HG03439 (cell line): ENCODE measurements at regions not wholly inside any gene's neighbourhood (a gene's known extent, or its start where the extent isn't known, plus 50 kb on each side); places are given as distances from the start of the nearest gene placed in this dataset.

Experiments
- ATAC-seq: cut with Tn5 transposase; IDR thresholded peaks from one replicate; pipeline ENCODE4 v1.9.1; 2021; ENCODE audit warnings: mild to moderate bottlenecking, moderate library complexity; ENCODE audit not compliant: unreplicated experiment

DNA sequence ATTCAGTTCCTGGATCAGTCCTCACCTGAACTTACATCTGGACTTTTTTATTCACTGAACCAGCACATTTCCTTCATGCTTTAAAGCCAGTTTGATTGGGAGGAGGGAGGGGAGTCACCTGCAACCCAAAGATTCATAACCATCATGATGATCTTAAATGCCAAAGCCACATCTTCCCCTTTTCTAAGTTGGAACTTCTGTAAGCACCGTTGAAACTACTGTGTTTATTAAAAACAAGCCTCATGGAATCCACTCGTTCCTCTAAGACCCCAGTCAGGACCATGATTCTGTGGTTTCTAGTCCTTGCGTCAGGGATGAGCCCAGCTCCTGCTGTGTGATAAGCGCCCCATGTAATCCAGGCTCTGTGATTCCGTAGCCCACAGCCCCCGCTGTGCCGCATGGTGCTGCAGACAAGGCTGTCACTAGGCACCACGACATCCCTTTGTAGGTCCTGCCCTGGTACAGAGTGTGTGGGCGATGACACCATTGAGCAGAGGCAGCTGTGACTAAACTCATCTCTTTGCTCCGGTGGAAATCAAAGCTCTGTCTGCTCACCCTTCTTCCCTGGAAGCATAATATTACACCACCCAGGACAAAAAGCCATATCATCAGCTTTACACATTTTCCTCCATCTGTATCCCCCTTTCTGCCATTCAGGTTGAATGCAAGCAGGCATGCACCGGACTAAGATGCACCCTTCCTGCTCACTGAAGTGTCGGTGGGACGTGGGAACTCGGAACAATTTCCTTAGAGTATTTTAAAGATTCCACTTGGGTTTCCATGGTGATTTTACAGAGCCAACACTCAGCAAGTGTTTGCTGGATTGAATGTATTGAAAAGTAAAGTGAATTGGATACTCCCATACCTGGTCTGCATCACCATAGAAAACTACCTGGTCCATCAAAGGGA lies 132.0 kb upstream of the FSTL4 start:
- no peak for ATAC-seq

DNA sequence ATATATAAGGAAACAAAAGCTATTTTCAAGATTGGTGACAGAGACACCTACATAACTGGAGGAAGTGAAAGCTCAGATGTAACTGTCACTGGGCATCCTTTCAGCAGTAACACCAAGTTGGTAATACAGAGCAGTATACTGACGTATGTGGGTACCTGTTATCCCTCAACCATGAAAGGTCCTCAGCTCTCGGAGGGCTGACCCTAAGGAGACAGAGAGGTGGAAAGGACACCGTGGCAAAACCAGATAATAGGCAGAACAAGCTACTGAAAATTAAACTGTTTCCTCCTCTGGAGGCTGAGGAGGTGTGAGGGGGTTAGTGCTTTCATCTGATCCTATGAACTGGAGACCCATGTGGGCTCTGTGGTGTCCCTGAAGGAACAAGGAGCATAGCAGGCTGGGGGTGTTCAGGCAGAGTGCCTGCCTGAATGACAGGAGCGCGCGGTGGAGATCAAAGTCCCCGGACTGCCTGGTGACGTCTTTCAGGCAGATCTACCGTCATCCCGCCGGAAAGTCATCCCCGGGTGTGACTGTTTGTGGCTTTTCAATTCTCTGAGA lies 130.2 kb upstream of the FSTL4 start:
- no peak for ATAC-seq

DNA sequence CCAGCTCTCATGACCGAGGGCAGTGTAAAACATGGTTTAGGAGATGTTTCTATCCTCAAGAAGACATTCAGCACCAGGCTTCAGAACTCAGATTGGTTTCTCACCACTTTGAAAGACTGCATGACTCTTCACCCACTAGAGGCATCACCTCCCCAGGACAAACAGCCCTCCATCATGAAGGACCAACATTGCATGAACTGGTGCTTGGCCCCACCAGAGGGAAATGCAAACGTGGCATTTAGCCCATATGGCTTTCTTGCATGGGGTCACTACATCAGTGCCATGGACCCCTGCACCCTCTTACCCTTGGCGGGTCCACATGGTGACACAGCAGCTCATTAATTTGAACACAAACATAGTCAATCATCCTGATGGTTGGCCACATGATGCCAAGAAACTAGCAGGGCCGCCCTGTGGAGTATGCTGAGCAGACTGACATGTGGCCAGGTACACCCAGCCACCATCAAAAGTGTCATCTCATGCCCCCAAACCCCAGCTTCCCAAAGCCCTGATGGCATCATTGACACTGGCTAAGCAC lies 129.5 kb upstream of the FSTL4 start:
- no peak for ATAC-seq

- no peak for ATAC-seq
Measured at GRCh38 chr5:133741396-133741795, 129.1 kb upstream of the FSTL4 start.

GRCh38 chr5:133739181-133739780 lies 126.9 kb upstream of the FSTL4 start:
- no peak for ATAC-seq

- ATAC-seq = no peak
Measured at GRCh38 chr5:133738271-133738670, 125.9 kb upstream of the FSTL4 start.

DNA sequence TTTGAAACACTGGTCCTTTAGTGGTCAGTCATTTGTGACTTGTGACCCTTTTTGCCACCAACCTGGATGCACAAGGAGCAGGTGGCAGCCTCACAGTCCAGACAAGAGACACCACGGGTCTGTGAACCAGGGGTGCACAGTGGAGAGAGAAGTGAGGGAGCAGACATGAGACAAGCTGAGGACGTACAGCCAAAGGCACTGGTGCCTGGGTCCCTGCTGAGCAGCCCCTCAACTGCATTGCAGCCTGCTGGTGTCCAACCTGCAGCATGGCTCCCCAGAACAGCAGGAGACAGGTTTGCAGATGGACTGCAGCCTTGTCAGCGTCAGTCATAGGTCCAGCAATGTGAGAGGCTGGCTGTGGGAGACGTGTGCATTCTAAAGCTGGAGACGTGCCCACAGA lies 124.2 kb upstream of the FSTL4 start:
- no peak for ATAC-seq

DNA sequence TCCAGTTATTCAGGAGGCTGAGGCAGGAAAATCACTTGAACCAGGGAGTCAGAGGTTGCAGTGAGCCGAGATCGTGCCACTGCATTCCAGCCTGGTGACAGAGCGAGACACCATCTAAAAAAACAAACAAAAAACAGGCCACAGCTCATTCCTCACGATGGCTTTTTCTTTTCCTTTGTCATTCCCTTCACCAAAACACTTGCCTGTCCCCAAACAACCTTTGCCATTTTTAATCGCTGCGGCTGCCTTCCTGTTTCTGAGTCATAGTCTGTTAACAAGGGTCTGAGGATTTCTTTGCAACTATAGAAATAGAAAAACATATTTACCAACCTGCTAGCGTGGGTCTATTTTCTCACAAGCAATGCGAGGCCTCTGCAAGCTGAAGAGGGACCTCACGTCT lies 123.0 kb upstream of the FSTL4 start:
- ATAC-seq = no peak

- no peak for ATAC-seq
Measured at GRCh38 chr5:133734916-133735315, 122.6 kb upstream of the FSTL4 start.

DNA sequence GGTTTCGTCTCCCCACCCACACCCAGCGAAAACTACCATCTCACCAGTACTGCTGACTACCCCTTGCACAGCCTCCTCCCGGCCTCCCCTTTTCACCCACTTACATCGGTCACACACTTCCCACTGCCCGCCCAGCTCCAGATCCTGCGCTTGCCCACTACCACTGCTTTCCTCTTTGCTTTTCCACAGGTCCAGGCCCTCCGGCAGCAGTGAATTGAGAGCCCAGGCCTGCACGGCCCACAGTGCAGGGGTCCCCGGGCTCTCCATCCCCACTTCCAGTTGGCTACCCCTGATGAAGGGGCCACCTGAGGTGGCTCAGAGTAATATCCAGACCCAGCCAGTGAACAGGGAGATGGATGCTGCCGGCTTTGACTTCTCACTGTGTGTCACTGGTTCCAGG lies 120.2 kb upstream of the FSTL4 start:
- ATAC-seq = no peak

DNA sequence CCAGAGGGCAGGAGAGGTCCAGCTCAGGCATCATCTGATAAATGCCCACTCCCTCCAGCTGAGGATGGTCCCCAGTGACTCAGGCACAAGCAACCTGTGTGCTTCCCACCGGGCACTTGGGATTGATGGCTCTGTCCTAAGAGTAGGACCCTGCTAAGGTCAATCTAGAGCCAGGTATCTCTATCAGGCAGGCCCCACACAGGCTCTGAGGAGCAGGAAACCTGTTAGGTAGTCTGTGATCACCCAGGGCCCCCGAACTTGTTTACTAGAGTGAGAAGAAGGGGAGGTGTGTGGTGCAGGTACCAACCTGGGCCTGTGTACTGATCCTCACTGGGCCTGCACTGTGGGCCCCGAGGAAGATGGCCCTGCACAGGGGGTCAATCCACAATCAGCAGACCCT lies 119.6 kb upstream of the FSTL4 start:
- no peak for ATAC-seq

GRCh38 chr5:133730866-133731265 lies 118.5 kb upstream of the FSTL4 start:
- ATAC-seq = no peak

DNA sequence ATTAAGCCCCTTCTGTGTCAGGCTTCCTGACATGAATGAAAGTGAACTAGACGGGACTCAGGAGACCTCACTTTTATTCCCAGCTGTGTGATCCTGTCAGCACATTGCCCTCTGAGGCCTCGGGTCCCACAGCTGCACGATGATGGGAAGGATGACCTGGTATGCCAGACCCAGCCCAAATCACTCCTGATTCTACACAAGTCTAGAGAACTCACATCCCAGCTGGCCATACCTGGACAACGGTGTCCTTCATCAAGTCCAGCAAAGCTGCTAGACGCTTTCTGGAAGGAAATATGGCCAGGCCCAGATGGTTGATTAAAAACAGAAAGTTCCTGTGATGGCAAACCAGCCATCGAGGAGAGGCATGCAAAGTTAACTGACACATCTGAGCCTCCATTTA lies 118.0 kb upstream of the FSTL4 start:
- no peak for ATAC-seq

DNA sequence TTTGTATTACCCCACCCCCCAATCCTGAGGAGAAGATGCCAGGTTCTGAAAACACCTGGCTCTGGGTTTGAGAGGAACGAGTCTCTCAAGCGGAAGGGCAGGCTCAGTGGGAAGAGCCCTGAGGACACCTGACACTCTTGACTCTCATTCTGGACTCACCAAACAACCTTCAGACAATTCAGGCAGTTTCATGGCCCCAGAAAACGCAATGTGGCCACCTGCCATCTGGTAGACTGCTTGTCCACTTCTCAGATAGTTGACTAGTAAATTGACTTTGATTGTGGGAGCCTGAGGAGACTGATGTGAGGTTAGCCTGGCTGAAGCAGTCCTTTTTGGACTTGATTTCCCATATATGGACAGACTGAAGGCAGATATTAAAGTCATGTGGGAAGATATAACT lies 117.5 kb upstream of the FSTL4 start:
- ATAC-seq = no peak

- ATAC-seq = no peak
Measured at GRCh38 chr5:133728475-133728874, 116.1 kb upstream of the FSTL4 start.

- ATAC-seq = no peak
Measured at GRCh38 chr5:133727636-133728035, 115.3 kb upstream of the FSTL4 start.

GRCh38 chr5:133723651-133724366 lies 111.5 kb upstream of the FSTL4 start:
- ATAC-seq = no peak

- no peak for ATAC-seq
Measured at GRCh38 chr5:133723126-133723525, 110.8 kb upstream of the FSTL4 start.

- no peak for ATAC-seq
Measured at GRCh38 chr5:133721365-133721764, 109.0 kb upstream of the FSTL4 start.

DNA sequence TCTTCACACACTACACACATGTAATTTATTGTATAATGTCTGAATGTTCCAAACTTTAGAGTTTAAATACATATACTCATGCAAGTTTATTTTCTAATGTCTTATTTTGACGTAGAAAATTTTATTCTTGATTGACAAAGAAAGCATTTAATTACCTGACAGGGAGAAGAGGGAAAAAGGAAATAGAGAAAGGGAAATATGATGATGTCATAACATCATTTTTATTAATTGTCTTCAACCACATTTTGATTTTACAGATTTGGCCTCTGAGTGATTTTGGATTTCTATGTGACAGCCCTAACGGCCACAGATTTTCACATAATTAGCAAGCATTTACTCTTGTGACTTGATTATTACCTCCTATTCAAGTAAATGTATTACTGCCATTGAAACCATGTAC lies 106.1 kb upstream of the FSTL4 start:
- no peak for ATAC-seq

DNA sequence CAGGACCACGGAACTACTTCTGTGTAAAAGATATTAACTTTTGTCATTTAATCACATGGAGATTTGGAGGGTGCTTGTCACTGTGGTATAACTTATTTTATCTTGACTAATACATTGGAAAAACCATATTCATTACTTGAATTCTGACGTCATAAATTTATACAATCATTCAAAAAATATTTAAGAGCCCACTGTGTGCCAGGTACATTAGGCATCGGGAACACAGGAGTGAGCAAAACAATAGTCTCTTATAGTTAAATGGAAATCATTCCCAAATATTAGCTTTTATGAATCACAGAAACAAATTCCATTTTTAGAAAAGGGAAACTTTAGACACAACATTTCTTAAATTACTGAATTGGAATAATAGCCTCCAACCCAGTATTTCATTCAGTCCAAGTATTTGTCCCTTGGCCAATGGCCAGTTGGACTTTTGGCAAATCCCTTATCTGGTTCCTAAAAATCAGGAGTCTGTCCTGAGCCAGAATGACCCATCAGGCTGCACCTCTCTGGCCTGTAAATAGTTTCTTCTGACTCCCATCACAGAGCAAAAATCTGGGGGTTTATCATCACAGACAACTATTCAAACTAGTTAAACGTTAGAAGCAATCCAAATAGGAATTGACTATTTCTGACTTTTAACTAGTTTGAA lies 104.3 kb upstream of the FSTL4 start:
- no peak for ATAC-seq
